ENCODE measurements at regions not wholly inside any gene's neighbourhood (a gene's known extent, or its start where the extent isn't known, plus 50 kb on each side); places are given as distances from the start of the nearest gene placed in this dataset.

GRCh38 chr5:10090074-10090473 is 159.6 kb downstream of the ATPSCKMT start:
- ATAC-seq (ENCODE audit: low read depth): no peak
- Histone ChIP-seq H3K9me3 (ENCODE audit: control insufficient read depth, insufficient read depth, low read length) (peaks cover 6% of the 10 kb centered on the region), H4K91ac (ENCODE audit: insufficient read depth, low read depth, low read length) (no peak overlapping the region), H2BK120ac (ENCODE audit: low read depth, low read length) (no peak overlapping the region), H3K27me3 (ENCODE audit: control insufficient read depth, insufficient read depth, low read length) (peaks cover 5% of the 10 kb centered on the region; the same call in 1 of the 2 replicates), H2AFZ (replicated peaks; ENCODE audit: low read length, poor library complexity) (no peak overlapping the region), H4K20me1 (ENCODE audit: insufficient read depth, low read length) (no peaks in the 10 kb centered on the region), H3K36me3 (ENCODE audit: control insufficient read depth, insufficient read depth, low read length) (no peaks in the 10 kb centered on the region), H3K79me1 (ENCODE audit: low read depth in 1 of 2, low read length in 2 of 2) (no peaks in the 10 kb centered on the region), H2AK5ac (ENCODE audit: low read depth, low read length) (no peak overlapping the region), H3K9ac (ENCODE audit: low read depth, low read length) (no peak overlapping the region), H3K56ac (ENCODE audit: extremely low read depth, insufficient read depth, low read length) (no peak overlapping the region), H2BK20ac (ENCODE audit: low read depth, low read length) (no peak overlapping the region), H4K8ac (ENCODE audit: low read depth in 2 of 2, low read length in 2 of 2) (no peak overlapping the region), H2AK9ac (replicated peaks; ENCODE audit: low read depth, low read length, poor library complexity) (no peak overlapping the region), H3K27ac (ENCODE audit: insufficient read depth, low read length) (no peak overlapping the region), H3K4me2 (ENCODE audit: low read depth, low read length) (no peak overlapping the region), H4K5ac (ENCODE audit: low read depth, low read length) (no peak overlapping the region), H3K14ac (replicated peaks; ENCODE audit: low read depth, low read length) (no peak overlapping the region), H3K4ac (ENCODE audit: low read depth, low read length) (no peak overlapping the region), H3K18ac (ENCODE audit: low read depth, low read length) (no peak overlapping the region), H3K4me3 (ENCODE audit: insufficient read depth, low read depth, low read length) (no peak overlapping the region), H3K23ac (ENCODE audit: low read depth, low read length) (no peak overlapping the region), H2BK15ac (ENCODE audit: low read depth, low read length) (no peak overlapping the region), H2BK5ac (ENCODE audit: low read depth, low read length, poor library complexity, severe bottlenecking) (no peak overlapping the region), H3K9me1 (ENCODE audit: insufficient read depth, low read length) (no peaks in the 10 kb centered on the region), H3K4me1 (ENCODE audit: control insufficient read depth, insufficient read depth, low read length) (no peaks in the 10 kb centered on the region)
- no peak for DNase-seq
- WGBS, 2 experiments (ENCODE audit: extremely low coverage in 2 of 2, insufficient read length in 1 of 2): no CpG with 5 or more reads among the region's 2 CpGs
- intact Hi-C loops (cut with micrococcal nuclease): no loop called here
- CTCF ChIA-PET: no interaction called here
- in situ Hi-C loops (cut with MboI; ENCODE audit: low sequenced_read_pairs): no loop called here
- TF ChIP-seq MAZ (IDR thresholded peaks at IDR 0.05; ENCODE audit: borderline replicate concordance, low read depth, low read length) (no peak), NFE2L2 (IDR thresholded peaks at IDR 0.05; ENCODE audit: low read depth, low read length) (no peak), RCOR1 (IDR thresholded peaks at IDR 0.05; ENCODE audit: insufficient replicate concordance, low read length) (no peak), POLR2A (IDR thresholded peaks at IDR 0.05; ENCODE audit: low read depth, low read length) (no peak), RFX5 (IDR thresholded peaks at IDR 0.05; ENCODE audit: low read depth, low read length) (no peak), MXI1 (IDR thresholded peaks at IDR 0.05; ENCODE audit: borderline replicate concordance, low read depth, low read length) (no peak), RAD21 (IDR thresholded peaks at IDR 0.05; ENCODE audit: low read length) (no peak), CTCF (conservative IDR thresholded peaks at IDR 0.05; ENCODE audit: low read depth, low read length) (no peak), CHD1 (IDR thresholded peaks at IDR 0.05; ENCODE audit: low read depth, low read length) (no peak), CEBPB (IDR thresholded peaks at IDR 0.05; ENCODE audit: low read depth, low read length) (no peak), BHLHE40 (IDR thresholded peaks at IDR 0.05; ENCODE audit: low read depth, low read length) (no peak), MAFK (IDR thresholded peaks at IDR 0.05; ENCODE audit: low read depth, low read length) (no peak), SMC3 (IDR thresholded peaks at IDR 0.05; ENCODE audit: low read depth, low read length) (no peak), FOS (IDR thresholded peaks at IDR 0.05; ENCODE audit: low read depth, low read length) (no peak)
- TF ChIP-seq, protein P1, sequence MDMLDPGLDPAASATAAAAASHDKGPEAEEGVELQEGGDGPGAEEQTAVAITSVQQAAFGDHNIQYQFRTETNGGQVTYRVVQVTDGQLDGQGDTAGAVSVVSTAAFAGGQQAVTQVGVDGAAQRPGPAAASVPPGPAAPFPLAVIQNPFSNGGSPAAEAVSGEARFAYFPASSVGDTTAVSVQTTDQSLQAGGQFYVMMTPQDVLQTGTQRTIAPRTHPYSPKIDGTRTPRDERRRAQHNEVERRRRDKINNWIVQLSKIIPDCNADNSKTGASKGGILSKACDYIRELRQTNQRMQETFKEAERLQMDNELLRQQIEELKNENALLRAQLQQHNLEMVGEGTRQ (IDR thresholded peaks at IDR 0.05; ENCODE audit: low read depth, low read length): no peak
- TF ChIP-seq, protein P2, sequence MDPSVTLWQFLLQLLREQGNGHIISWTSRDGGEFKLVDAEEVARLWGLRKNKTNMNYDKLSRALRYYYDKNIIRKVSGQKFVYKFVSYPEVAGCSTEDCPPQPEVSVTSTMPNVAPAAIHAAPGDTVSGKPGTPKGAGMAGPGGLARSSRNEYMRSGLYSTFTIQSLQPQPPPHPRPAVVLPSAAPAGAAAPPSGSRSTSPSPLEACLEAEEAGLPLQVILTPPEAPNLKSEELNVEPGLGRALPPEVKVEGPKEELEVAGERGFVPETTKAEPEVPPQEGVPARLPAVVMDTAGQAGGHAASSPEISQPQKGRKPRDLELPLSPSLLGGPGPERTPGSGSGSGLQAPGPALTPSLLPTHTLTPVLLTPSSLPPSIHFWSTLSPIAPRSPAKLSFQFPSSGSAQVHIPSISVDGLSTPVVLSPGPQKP (IDR thresholded peaks at IDR 0.05; ENCODE audit: borderline replicate concordance, low read depth, low read length): no peak
- POLR2A ChIA-PET (ENCODE audit: unreplicated experiment): no interaction called here
- dilution Hi-C loops (cut with HindIII; ENCODE audit: low sequenced_read_pairs, unreplicated experiment): no loop called here
- BruUV-seq (replicated peaks): no TSS peak

All from IMR-90 (cell line).